ENCODE measurements at regions not wholly inside any gene's neighbourhood (a gene's known extent, or its start where the extent isn't known, plus 50 kb on each side); places are given as distances from the start of the nearest gene placed in this dataset.

DNA sequence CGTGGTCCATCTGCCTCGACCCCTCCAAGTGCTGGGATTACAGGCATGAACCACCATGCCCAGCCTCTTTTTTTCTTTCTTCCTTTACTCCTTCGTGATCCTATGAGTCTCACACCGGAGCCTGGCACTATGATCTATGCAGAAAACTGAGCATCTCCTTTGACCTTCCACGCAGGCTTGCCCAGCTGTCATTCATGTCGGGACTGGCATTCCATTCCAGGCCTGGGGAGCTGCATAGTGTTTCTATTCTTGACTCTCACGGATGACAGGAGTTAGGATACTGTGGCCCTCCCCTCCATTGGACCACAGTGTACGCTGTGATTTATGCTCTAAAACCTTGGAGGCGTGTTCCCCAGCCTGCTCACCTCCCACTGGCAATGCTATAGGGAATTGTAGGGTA lies 611.8 kb downstream of the BRD1 start:
- DNase-seq (no peak), ATAC-seq (no peak)
- Mint-ChIP-seq H3K36me3 (ENCODE audit: insufficient read depth) (no peaks in the 10 kb centered on the region), H3K27me3 (ENCODE audit: low read depth) (peaks cover 23% of the 10 kb centered on the region), H3K4me1 (ENCODE audit: low read depth) (no peaks in the 10 kb centered on the region), H3K9me3 (peaks cover 12% of the 10 kb centered on the region), H3K4me3 (no peak overlapping the region)

- Mint-ChIP-seq H3K9me3 (peaks cover 12% of the 10 kb centered on the region), H3K36me3 (ENCODE audit: insufficient read depth) (no peaks in the 10 kb centered on the region), H3K4me1 (ENCODE audit: low read depth) (no peaks in the 10 kb centered on the region), H3K27me3 (ENCODE audit: low read depth) (peaks cover 23% of the 10 kb centered on the region), H3K4me3 (no peak overlapping the region)
- ATAC-seq = no peak
- no peak for DNase-seq
Measured at GRCh38 chr22:49214976-49215375, 612.7 kb downstream of the BRD1 start.

GRCh38 chr22:49213731-49214352 lies 613.8 kb downstream of the BRD1 start:
- no peak overlapping the region for H3K4me3 Mint-ChIP-seq
- no peaks in the 10 kb centered on the region for H3K4me1 Mint-ChIP-seq (ENCODE audit: low read depth)
- H3K9me3 Mint-ChIP-seq = peaks cover 6% of the 10 kb centered on the region
- DNase-seq (no peak), ATAC-seq (no peak)
- H3K36me3 Mint-ChIP-seq (ENCODE audit: insufficient read depth) = no peaks in the 10 kb centered on the region
- H3K27me3 Mint-ChIP-seq (ENCODE audit: low read depth) = peaks cover 23% of the 10 kb centered on the region

GRCh38 chr22:49212466-49212865 lies 615.2 kb downstream of the BRD1 start:
- peaks cover 19% of the 10 kb centered on the region for H3K27me3 Mint-ChIP-seq (ENCODE audit: low read depth)
- no peaks in the 10 kb centered on the region for H3K4me1 Mint-ChIP-seq (ENCODE audit: low read depth)
- H3K4me3 Mint-ChIP-seq = no peak overlapping the region
- H3K9me3 Mint-ChIP-seq = no peaks in the 10 kb centered on the region
- no peaks in the 10 kb centered on the region for H3K36me3 Mint-ChIP-seq (ENCODE audit: insufficient read depth)
- DNase-seq = no peak
- no peak for ATAC-seq

DNA sequence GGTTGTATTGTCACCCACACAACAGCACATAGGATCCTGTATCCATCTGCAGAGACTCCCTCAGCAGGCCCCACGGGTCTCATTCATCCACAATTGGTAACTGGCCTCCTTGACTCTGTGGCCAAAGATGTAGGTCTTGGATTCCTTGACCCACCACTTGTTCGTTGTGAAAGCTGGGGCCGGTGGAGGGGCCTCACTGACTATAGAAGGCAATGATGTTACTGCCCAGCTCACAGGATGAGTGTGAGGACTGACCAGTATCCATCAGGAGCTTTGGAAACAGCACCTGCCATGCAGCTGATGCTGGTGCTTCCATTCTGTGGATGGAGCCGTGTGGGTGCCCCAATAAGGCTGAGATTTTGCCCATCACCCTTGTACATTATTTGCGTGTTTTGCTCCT lies 615.7 kb downstream of the BRD1 start:
- ATAC-seq = no peak
- Mint-ChIP-seq H3K27me3 (ENCODE audit: low read depth) (peaks cover 19% of the 10 kb centered on the region), H3K9me3 (no peaks in the 10 kb centered on the region), H3K36me3 (ENCODE audit: insufficient read depth) (no peaks in the 10 kb centered on the region), H3K4me3 (no peak overlapping the region), H3K4me1 (ENCODE audit: low read depth) (no peaks in the 10 kb centered on the region)
- DNase-seq = no peak

GRCh38 chr22:49211176-49211575 lies 616.5 kb downstream of the BRD1 start:
- Mint-ChIP-seq H3K9me3 (no peaks in the 10 kb centered on the region), H3K4me1 (ENCODE audit: low read depth) (no peaks in the 10 kb centered on the region), H3K4me3 (no peak overlapping the region), H3K27me3 (ENCODE audit: low read depth) (peaks cover 19% of the 10 kb centered on the region), H3K36me3 (ENCODE audit: insufficient read depth) (no peaks in the 10 kb centered on the region)
- ATAC-seq (no peak), DNase-seq (no peak)

- ATAC-seq (no peak), DNase-seq (no peak)
- Mint-ChIP-seq H3K36me3 (ENCODE audit: insufficient read depth) (no peaks in the 10 kb centered on the region), H3K4me3 (no peak overlapping the region), H3K4me1 (ENCODE audit: low read depth) (no peaks in the 10 kb centered on the region), H3K9me3 (no peaks in the 10 kb centered on the region), H3K27me3 (ENCODE audit: low read depth) (peaks cover 15% of the 10 kb centered on the region)
Measured at GRCh38 chr22:49210606-49211005, 617.1 kb downstream of the BRD1 start.

GRCh38 chr22:49209452-49210195 lies 618.0 kb downstream of the BRD1 start:
- H3K4me3 Mint-ChIP-seq = no peak overlapping the region
- H3K27me3 Mint-ChIP-seq (ENCODE audit: low read depth) = peaks cover 10% of the 10 kb centered on the region
- H3K9me3 Mint-ChIP-seq = no peaks in the 10 kb centered on the region
- H3K36me3 Mint-ChIP-seq (ENCODE audit: insufficient read depth) = no peaks in the 10 kb centered on the region
- ATAC-seq (no peak), DNase-seq (no peak)
- no peaks in the 10 kb centered on the region for H3K4me1 Mint-ChIP-seq (ENCODE audit: low read depth)

GRCh38 chr22:49208768-49209252 lies 618.9 kb downstream of the BRD1 start:
- ATAC-seq = no peak
- no peaks in the 10 kb centered on the region for H3K9me3 Mint-ChIP-seq
- H3K27me3 Mint-ChIP-seq (ENCODE audit: low read depth) = peaks cover 4% of the 10 kb centered on the region
- no peaks in the 10 kb centered on the region for H3K4me1 Mint-ChIP-seq (ENCODE audit: low read depth)
- DNase-seq = no peak
- H3K36me3 Mint-ChIP-seq (ENCODE audit: insufficient read depth) = no peaks in the 10 kb centered on the region
- H3K4me3 Mint-ChIP-seq = no peak overlapping the region

- H3K4me3 Mint-ChIP-seq = no peak overlapping the region
- no peaks in the 10 kb centered on the region for H3K4me1 Mint-ChIP-seq (ENCODE audit: low read depth)
- H3K27me3 Mint-ChIP-seq (ENCODE audit: low read depth) = peaks cover 2% of the 10 kb centered on the region
- no peaks in the 10 kb centered on the region for H3K9me3 Mint-ChIP-seq
- no peaks in the 10 kb centered on the region for H3K36me3 Mint-ChIP-seq (ENCODE audit: insufficient read depth)
- ATAC-seq = no peak
- DNase-seq = no peak
Measured at GRCh38 chr22:49208004-49208402, 619.7 kb downstream of the BRD1 start.

DNA sequence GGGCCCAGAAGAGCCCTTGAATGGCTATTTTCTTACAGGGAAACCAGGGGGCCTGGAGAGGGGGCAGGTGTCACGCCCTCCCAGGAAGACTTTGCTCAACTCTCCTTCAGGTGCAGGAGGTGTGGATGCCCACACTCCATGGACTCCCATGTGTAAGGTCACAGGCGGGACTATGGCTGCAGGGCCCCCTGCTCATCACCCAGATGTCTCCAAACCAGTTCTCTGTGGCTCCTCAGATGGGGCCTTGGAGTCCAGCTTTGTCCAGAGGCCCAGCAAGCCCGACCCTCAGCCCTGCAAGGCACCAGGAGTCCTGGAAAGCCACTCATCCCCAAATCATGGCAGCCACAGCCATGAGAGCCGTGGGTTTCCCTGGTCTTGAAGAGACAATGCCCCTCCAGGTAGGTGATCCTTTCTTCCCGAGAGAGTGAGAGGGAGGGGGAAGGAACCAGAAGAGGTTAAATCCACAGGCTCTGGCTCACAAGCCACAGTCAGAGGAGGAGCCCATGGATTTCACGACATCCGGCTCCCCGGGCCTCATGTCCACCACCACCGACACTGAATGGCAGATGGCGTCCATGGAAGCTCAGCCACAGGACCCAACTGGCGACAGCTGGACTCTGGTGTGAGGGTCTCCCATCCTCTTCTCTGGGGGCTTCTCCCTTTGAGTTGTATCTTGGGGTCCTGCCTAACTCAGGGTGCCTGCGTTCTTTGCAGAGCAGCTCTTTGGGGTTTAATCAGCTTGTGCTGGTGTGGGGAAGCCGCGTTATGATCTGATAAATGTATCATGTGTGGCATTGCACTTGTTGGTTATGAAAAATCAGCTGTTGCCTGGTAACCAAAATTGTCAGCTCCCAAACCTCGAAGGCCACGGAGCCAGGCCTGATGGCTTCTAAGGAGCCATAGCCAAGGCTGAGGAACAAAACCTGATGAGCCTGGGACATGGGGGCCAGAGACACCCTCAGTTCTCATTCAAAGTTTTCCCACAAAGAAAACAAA lies 620.4 kb downstream of the BRD1 start:
- peaks cover 2% of the 10 kb centered on the region for H3K27me3 Mint-ChIP-seq (ENCODE audit: low read depth)
- H3K4me1 Mint-ChIP-seq (ENCODE audit: low read depth) = no peaks in the 10 kb centered on the region
- ATAC-seq (no peak), DNase-seq (no peak)
- no peaks in the 10 kb centered on the region for H3K9me3 Mint-ChIP-seq
- no peak overlapping the region for H3K4me3 Mint-ChIP-seq
- no peaks in the 10 kb centered on the region for H3K36me3 Mint-ChIP-seq (ENCODE audit: insufficient read depth)

DNA sequence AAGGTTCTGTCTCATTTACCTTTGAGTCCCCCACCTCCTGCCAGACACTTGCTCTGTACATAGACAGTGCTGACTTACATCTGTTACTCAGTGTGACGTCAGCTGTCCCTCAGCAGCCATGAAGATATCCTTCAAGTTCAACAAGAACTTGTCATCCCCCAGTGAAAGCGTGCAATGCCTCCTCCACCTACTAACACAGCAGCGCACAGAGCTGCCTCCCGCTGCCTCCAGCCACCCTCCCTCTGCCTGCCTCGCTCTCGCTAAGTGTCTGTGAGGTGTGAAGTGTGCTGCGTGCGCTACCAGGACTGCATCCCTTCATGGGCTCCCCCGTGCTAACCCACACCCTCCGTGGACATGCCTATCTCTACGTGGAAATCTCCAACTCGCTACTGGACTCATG lies 621.4 kb downstream of the BRD1 start:
- ATAC-seq (no peak), DNase-seq (no peak)
- no peaks in the 10 kb centered on the region for H3K36me3 Mint-ChIP-seq (ENCODE audit: insufficient read depth)
- no peaks in the 10 kb centered on the region for H3K4me1 Mint-ChIP-seq (ENCODE audit: low read depth)
- H3K4me3 Mint-ChIP-seq = no peak overlapping the region
- no peaks in the 10 kb centered on the region for H3K9me3 Mint-ChIP-seq
- peaks cover 2% of the 10 kb centered on the region for H3K27me3 Mint-ChIP-seq (ENCODE audit: low read depth)

GRCh38 chr22:49205483-49205800 lies 622.2 kb downstream of the BRD1 start:
- Mint-ChIP-seq H3K4me1 (ENCODE audit: low read depth) (no peaks in the 10 kb centered on the region), H3K27me3 (ENCODE audit: low read depth) (peaks cover 2% of the 10 kb centered on the region), H3K9me3 (no peaks in the 10 kb centered on the region), H3K4me3 (no peak overlapping the region), H3K36me3 (ENCODE audit: insufficient read depth) (no peaks in the 10 kb centered on the region)
- no peak for ATAC-seq
- DNase-seq = no peak

GRCh38 chr22:49204599-49205482 lies 622.8 kb downstream of the BRD1 start:
- no peaks in the 10 kb centered on the region for H3K36me3 Mint-ChIP-seq (ENCODE audit: insufficient read depth)
- DNase-seq (no peak), ATAC-seq (no peak)
- H3K4me3 Mint-ChIP-seq = no peak overlapping the region
- H3K4me1 Mint-ChIP-seq (ENCODE audit: low read depth) = no peaks in the 10 kb centered on the region
- peaks cover 2% of the 10 kb centered on the region for H3K27me3 Mint-ChIP-seq (ENCODE audit: low read depth)
- no peaks in the 10 kb centered on the region for H3K9me3 Mint-ChIP-seq
